ENCODE measurements at regions not wholly inside any gene's neighbourhood (a gene's known extent, or its start where the extent isn't known, plus 50 kb on each side); places are given as distances from the start of the nearest gene placed in this dataset.

- CTCF ChIA-PET (ENCODE audit: unreplicated experiment), result no interaction called here
These were observed 97.2 kb downstream of the SREK1 start for GRCh38 chr5:66241136-66241825.

DNA sequence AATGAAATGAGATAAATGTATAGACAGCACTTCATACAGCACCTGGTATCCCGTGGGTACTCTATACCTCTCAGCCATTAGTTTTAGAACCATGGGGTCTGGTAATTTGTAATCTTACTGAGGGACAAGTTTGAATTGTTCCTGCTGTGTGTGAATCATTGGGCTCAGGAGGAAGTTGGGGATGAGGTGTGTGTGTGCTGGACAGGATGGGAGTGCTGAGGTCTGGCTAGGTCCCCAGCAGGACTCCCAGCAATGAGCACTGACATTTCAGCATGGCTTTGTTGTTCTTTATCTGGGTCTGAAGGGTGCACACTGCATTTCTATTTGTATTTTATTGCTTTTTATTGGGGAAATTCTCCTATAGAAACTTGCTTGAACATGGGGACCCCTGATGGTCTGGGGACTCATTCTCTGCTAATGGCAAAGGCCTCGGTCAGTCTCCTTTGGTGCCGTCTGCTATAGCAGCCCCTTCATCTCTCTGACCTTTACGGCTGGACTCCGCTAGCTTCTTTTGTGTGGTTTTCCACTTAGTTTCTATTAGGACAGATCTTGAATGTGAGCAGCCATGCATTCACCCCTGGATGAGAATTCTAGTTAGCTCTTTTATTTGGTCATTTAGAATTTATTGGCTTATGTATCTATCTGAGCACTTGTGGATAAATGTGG, 98.1 kb downstream of the SREK1 start:
- Histone ChIP-seq H3K4me1 (ENCODE audit: insufficient read depth, low read length, poor library complexity, severe bottlenecking) (no peaks in the 10 kb centered on the region), H3K9me3 (ENCODE audit: low read length) (no peaks in the 10 kb centered on the region), H3K36me3 (ENCODE audit: insufficient read depth, low read length) (no peaks in the 10 kb centered on the region), H3K4me3 (ENCODE audit: low read depth, low read length, poor library complexity, severe bottlenecking) (no peak overlapping the region), H3K9me2 (ENCODE audit: insufficient read depth, low read length) (no peaks in the 10 kb centered on the region), H4K20me1 (ENCODE audit: insufficient read depth, low read length) (no peaks in the 10 kb centered on the region), H3K79me2 (ENCODE audit: insufficient read depth, low read depth, low read length) (no peaks in the 10 kb centered on the region), H3K27ac (ENCODE audit: low read depth, low read length, poor library complexity, severe bottlenecking) (no peak overlapping the region), H3K4me2 (ENCODE audit: low read length) (no peak overlapping the region), H2AFZ (ENCODE audit: low read length) (no peak overlapping the region)
- TF ChIP-seq EZH2phosphoT487 (IDR thresholded peaks at IDR 0.05; ENCODE audit: borderline replicate concordance, low read depth, low read length), result no peak
- TF ChIP-seq, protein P1, sequence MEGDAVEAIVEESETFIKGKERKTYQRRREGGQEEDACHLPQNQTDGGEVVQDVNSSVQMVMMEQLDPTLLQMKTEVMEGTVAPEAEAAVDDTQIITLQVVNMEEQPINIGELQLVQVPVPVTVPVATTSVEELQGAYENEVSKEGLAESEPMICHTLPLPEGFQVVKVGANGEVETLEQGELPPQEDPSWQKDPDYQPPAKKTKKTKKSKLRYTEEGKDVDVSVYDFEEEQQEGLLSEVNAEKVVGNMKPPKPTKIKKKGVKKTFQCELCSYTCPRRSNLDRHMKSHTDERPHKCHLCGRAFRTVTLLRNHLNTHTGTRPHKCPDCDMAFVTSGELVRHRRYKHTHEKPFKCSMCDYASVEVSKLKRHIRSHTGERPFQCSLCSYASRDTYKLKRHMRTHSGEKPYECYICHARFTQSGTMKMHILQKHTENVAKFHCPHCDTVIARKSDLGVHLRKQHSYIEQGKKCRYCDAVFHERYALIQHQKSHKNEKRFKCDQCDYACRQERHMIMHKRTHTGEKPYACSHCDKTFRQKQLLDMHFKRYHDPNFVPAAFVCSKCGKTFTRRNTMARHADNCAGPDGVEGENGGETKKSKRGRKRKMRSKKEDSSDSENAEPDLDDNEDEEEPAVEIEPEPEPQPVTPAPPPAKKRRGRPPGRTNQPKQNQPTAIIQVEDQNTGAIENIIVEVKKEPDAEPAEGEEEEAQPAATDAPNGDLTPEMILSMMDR (conservative IDR thresholded peaks at IDR 0.05; ENCODE audit: low read length), result no peak
- CTCF ChIA-PET (ENCODE audit: unreplicated experiment), result no interaction called here
- DNase-seq (ENCODE audit: low spot score), result no peak
- BruUV-seq (replicated peaks), result no TSS peak
- intact Hi-C loops (cut with micrococcal nuclease; ENCODE audit: unreplicated experiment), result no loop called here
- POLR2A ChIA-PET, result no interaction called here

More at GRCh38 chr5:66241136-66241825, 97.2 kb downstream of the SREK1 start:
- POLR2A ChIA-PET, result no interaction called here
- no peaks in the 10 kb centered on the region for H4K20me1 ChIP-seq (ENCODE audit: insufficient read depth, low read length)
- H3K27ac ChIP-seq (ENCODE audit: low read depth, low read length, poor library complexity, severe bottlenecking), result no peak overlapping the region
- no peaks in the 10 kb centered on the region for H3K79me2 ChIP-seq (ENCODE audit: insufficient read depth, low read depth, low read length)
- H3K4me3 ChIP-seq (ENCODE audit: low read depth, low read length, poor library complexity, severe bottlenecking), result no peak overlapping the region
- no peaks in the 10 kb centered on the region for H3K9me2 ChIP-seq (ENCODE audit: insufficient read depth, low read length)
- no peaks in the 10 kb centered on the region for H3K36me3 ChIP-seq (ENCODE audit: insufficient read depth, low read length)
- no peak overlapping the region for H3K4me2 ChIP-seq (ENCODE audit: low read length)
- TF ChIP-seq, protein P1 (conservative IDR thresholded peaks at IDR 0.05; ENCODE audit: low read length), result no peak
- no peak for TF ChIP-seq EZH2phosphoT487 (IDR thresholded peaks at IDR 0.05; ENCODE audit: borderline replicate concordance, low read depth, low read length)
- no TSS peak for BruUV-seq (replicated peaks)
- no peaks in the 10 kb centered on the region for H3K4me1 ChIP-seq (ENCODE audit: insufficient read depth, low read length, poor library complexity, severe bottlenecking)
- DNase-seq (ENCODE audit: low spot score), result no peak
- H2AFZ ChIP-seq (ENCODE audit: low read length), result no peak overlapping the region
- H3K9me3 ChIP-seq (ENCODE audit: low read length), result no peaks in the 10 kb centered on the region
- intact Hi-C loops (cut with micrococcal nuclease; ENCODE audit: unreplicated experiment), result no loop called here

DNA sequence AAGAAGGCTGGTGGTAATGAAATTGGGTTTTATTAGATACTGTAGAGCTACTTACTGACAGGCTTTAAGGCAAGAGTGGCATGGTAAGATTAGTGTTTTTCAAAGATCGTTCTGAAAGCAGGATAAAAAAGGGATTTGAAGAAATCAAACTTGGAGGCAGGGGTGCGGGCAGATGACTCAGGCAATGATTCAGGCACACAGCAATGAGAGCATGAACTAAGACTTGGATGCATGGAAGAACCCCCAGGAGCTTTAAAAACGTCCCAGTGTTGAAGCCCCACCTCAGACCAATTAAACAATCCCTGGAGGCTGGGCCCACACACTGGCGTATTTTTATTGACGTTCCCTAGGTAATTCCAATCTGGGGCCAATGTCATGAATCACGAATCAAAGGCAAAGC, 102.5 kb downstream of the SREK1 start:
- CTCF ChIA-PET (ENCODE audit: unreplicated experiment), result no interaction called here
- Histone ChIP-seq H3K36me3 (ENCODE audit: insufficient read depth, low read length) (no peaks in the 10 kb centered on the region), H3K4me3 (ENCODE audit: low read depth, low read length, poor library complexity, severe bottlenecking) (no peak overlapping the region), H4K20me1 (ENCODE audit: insufficient read depth, low read length) (no peaks in the 10 kb centered on the region), H3K79me2 (ENCODE audit: insufficient read depth, low read depth, low read length) (no peaks in the 10 kb centered on the region), H3K4me2 (ENCODE audit: low read length) (no peak overlapping the region), H2AFZ (ENCODE audit: low read length) (no peak overlapping the region), H3K9me3 (ENCODE audit: low read length) (no peaks in the 10 kb centered on the region), H3K27ac (ENCODE audit: low read depth, low read length, poor library complexity, severe bottlenecking) (no peak overlapping the region), H3K9me2 (ENCODE audit: insufficient read depth, low read length) (no peaks in the 10 kb centered on the region), H3K4me1 (ENCODE audit: insufficient read depth, low read length, poor library complexity, severe bottlenecking) (no peaks in the 10 kb centered on the region)
- TF ChIP-seq, protein P1 (conservative IDR thresholded peaks at IDR 0.05; ENCODE audit: low read length), result no peak
- no peak for TF ChIP-seq EZH2phosphoT487 (IDR thresholded peaks at IDR 0.05; ENCODE audit: borderline replicate concordance, low read depth, low read length)
- no TSS peak for BruUV-seq (replicated peaks)
- no peak for DNase-seq (ENCODE audit: low spot score)
- intact Hi-C loops (cut with micrococcal nuclease; ENCODE audit: unreplicated experiment), result no loop called here
- POLR2A ChIA-PET, result interaction anchor here (0.5 kb wide), 1 partner anchor 14 kb away, joined by 3 read pairs; no protein-coding TSS in a partner anchor
